Neural progenitor cell (in vitro differentiated cells): ENCODE measurements at regions not wholly inside any gene's neighbourhood (a gene's known extent, or its start where the extent isn't known, plus 50 kb on each side); places are given as distances from the start of the nearest gene placed in this dataset.

Experiments used
- CTCF ChIP-seq: fragments of 200-600 bp; sonication (generic); IDR thresholded peaks from 2 replicates; pipeline ENCODE4 v1.5.1; 2017; ENCODE audit warnings: antibody characterized with exemption, mild to moderate bottlenecking
- EZH2 ChIP-seq: fragments of 200-600 bp; sonication (generic); IDR thresholded peaks from 2 replicates; pipeline ENCODE4 v1.6.1; 2017; ENCODE audit warnings: antibody characterized with exemption, mild to moderate bottlenecking, moderate library complexity
- EZH2phosphoT487 ChIP-seq: fragments of 200-600 bp; sonication (generic); IDR thresholded peaks from 2 replicates; pipeline ENCODE4 v1.6.1; 2017; ENCODE audit warnings: antibody characterized with exemption

GRCh38 chr10:11401264-11402235 lies 209.9 kb downstream of the USP6NL start:
- no peak for TF ChIP-seq EZH2
- TF ChIP-seq CTCF, result no peak
- TF ChIP-seq EZH2phosphoT487, result no peak
